Gastrocnemius medialis (tissue), 4 donors: ENCODE measurements at regions not wholly inside any gene's neighbourhood (a gene's known extent, or its start where the extent isn't known, plus 50 kb on each side); places are given as distances from the start of the nearest gene placed in this dataset.

Source experiments
- POLR2A ChIP-seq, 2 donors: fragments of 450-650 bp; IDR thresholded peaks; one replicate each; pipeline ENCODE4 v1.6.1; 2017; ENCODE audit warnings: antibody characterized with exemption in 2 of 2, mild to moderate bottlenecking in 2 of 2, moderate library complexity in 2 of 2
- TF ChIP-seq, protein P1 (sequence below), 5 experiments: fragments of 450-650 bp in 3 of 5; fragments of 200-600 bp in 2 of 5; sonication (generic) in 2 of 5; IDR thresholded peaks in 4 of 5; conservative IDR thresholded peaks in 1 of 5; 1 replicate in 4 of 5; 2 replicates in 1 of 5; pipeline ENCODE4 v1.5.1; 2016 to 2019; ENCODE audit warnings: antibody characterized with exemption in 5 of 5, mild to moderate bottlenecking in 3 of 5, moderate library complexity in 3 of 5

DNA sequence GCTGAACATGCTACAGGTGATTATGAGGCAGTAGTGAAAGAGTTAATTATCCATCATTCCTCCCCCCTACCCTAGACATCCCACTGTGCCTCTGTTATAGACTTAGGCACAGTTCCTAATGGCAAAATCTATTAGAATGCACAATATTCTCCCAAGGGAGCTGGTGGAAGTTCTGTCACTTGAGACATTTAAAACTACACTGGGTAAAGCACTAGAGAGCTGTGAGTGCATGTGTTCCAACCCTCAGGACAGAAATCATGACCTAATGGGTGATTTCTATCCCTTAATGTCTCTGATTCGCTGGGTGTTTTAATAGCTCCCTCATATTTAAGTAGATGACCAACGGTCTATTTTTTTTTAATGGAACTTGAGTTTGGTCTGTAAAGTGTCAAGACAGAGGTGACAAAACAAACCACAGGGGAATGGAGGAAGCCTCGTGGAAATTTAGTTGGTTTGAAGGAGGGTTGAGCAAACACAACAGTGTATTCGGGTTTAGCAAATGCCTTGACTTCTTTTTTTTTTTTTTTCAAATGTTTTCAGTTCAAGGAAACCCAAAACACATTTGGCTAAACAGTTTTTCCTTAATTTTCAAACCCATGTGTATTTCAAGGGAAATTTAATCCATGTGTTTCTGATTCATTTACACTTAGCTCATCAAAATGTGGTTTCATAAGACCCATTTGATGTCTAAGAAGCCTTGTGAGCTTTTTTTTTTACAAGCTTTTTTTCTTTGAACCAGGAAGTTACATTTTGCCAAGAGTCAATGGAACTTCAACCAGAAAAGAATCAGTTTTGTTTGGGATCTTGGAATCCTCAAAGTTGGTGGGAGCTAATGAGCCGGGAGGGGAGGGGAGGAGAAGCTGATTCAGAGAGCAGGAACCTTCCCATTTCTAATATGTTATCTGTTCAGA, 665.1 kb upstream of the ZEB2 start:
- TF ChIP-seq POLR2A (IDR thresholded peaks at IDR 0.05): no peak
- TF ChIP-seq, protein P1, sequence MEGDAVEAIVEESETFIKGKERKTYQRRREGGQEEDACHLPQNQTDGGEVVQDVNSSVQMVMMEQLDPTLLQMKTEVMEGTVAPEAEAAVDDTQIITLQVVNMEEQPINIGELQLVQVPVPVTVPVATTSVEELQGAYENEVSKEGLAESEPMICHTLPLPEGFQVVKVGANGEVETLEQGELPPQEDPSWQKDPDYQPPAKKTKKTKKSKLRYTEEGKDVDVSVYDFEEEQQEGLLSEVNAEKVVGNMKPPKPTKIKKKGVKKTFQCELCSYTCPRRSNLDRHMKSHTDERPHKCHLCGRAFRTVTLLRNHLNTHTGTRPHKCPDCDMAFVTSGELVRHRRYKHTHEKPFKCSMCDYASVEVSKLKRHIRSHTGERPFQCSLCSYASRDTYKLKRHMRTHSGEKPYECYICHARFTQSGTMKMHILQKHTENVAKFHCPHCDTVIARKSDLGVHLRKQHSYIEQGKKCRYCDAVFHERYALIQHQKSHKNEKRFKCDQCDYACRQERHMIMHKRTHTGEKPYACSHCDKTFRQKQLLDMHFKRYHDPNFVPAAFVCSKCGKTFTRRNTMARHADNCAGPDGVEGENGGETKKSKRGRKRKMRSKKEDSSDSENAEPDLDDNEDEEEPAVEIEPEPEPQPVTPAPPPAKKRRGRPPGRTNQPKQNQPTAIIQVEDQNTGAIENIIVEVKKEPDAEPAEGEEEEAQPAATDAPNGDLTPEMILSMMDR (IDR thresholded peaks at IDR 0.05 in 4 of 5, conservative IDR thresholded peaks at IDR 0.05 in 1 of 5): no peak
